K562 (cell line): ENCODE measurements at regions not wholly inside any gene's neighbourhood (a gene's known extent, or its start where the extent isn't known, plus 50 kb on each side); places are given as distances from the start of the nearest gene placed in this dataset.
A peak's percentile ranks its signal among the peaks of the same experiment; 100 is the strongest.

Experiments
- ATAC-seq: fragments of 200-7000 bp; cut with Tn5 transposase; 3 replicates; pipeline ENCODE4 v1.9.1; 2020; ENCODE audit warnings: moderate library complexity
- BruUV-seq: library from RNA; stranded (reverse); fragments of 400-500 nt; replicated peaks from 2 replicates; lab custom pipeline; 2021; lab: Mats Ljungman, UMichigan
- CTCF ChIA-PET: fragments of 300-600 bp; formaldehyde crosslinking; extraction: SDS; loops from one replicate; lab custom pipeline; 2021; ENCODE audit warnings: low intra/inter-chr PET ratio; lab: Yijun Ruan, JAX
- POLR2A ChIA-PET: fragments of 300-600, 350-650 bp; sonication (Branson Sonifier 250); formaldehyde crosslinking; extraction: SDS; loops from one replicate; lab custom pipeline; 2021; ENCODE audit warnings: antibody characterized with exemption, inconsistent platforms; lab: Yijun Ruan, JAX
- DNase-seq, 4 experiments: peaks; one replicate each; pipeline versions ENCODE4 v3.0.0 to v3.0.0-alpha.2; 2011 to 2018; ENCODE audit warnings: low spot score in 3 of 4, mixed read lengths in 3 of 4; ENCODE audit errors: extremely low read depth in 1 of 4
- FAIRE-seq: peaks from 2 replicates; lab custom pipeline; 2011; peaks lifted over from hg19 to GRCh38; lab: Jason Lieb, UNC
- H2AFZ ChIP-seq: 2 replicates; pipeline ENCODE4 v1.6.0; 2011; ENCODE audit warnings: low read depth, low read length, control low read depth, inconsistent platforms
- H3K27ac ChIP-seq: fragments of 200-600 bp; 3 replicates; pipeline ENCODE4 v1.8.0; 2011; ENCODE audit warnings: low read depth, mild to moderate bottlenecking, control low read depth, inconsistent platforms, low read length, moderate library complexity, mixed read lengths; ENCODE audit errors: extremely low read depth
- H3K27me3 ChIP-seq, 2 experiments: fragments of 300-600 bp in 1 of 2; 2 replicates in 1 of 2; 3 replicates in 1 of 2; pipeline versions ENCODE4 v1.6.0 to v1.8.0; 2011; ENCODE audit warnings: inconsistent platforms in 2 of 2, low read length in 2 of 2, mild to moderate bottlenecking in 1 of 2, mixed read lengths in 1 of 2, moderate library complexity in 1 of 2; ENCODE audit not compliant: control insufficient read depth in 2 of 2, insufficient read depth in 2 of 2
- H3K36me3 ChIP-seq: fragments of 300-600 bp; 3 replicates; pipeline ENCODE4 v1.8.0; 2011; ENCODE audit warnings: mild to moderate bottlenecking, low read length, inconsistent platforms; ENCODE audit not compliant: control insufficient read depth, insufficient read depth
- H3K4me1 ChIP-seq, 2 experiments: fragments of 200-600 bp in 1 of 2; replicated peaks in 1 of 2; 2 replicates in 1 of 2; 3 replicates in 1 of 2; pipeline versions ENCODE4 v1.5.1 to v1.8.0; 2011; ENCODE audit warnings: inconsistent platforms in 2 of 2, low read length in 2 of 2, mild to moderate bottlenecking in 1 of 2, mixed read lengths in 1 of 2, moderate library complexity in 1 of 2; ENCODE audit not compliant: control insufficient read depth in 2 of 2, insufficient read depth in 2 of 2
- H3K4me2 ChIP-seq: 2 replicates; pipeline ENCODE4 v1.6.1; 2011; ENCODE audit warnings: low read length, control low read depth, inconsistent platforms, mixed read lengths; ENCODE audit not compliant: insufficient read depth
- H3K4me3 ChIP-seq: fragments of 200-600 bp; sonication (generic), shearing (Covaris generic); 2 replicates; pipeline ENCODE4 v1.5.1; 2016; ENCODE audit warnings: control low read depth, inconsistent platforms
- H3K79me2 ChIP-seq: fragments of 200-600 bp; 3 replicates; pipeline ENCODE4 v1.8.0; 2011; ENCODE audit warnings: low read length, inconsistent platforms; ENCODE audit not compliant: control insufficient read depth, insufficient read depth
- H3K9ac ChIP-seq, 2 experiments: 2 replicates each; pipeline versions ENCODE4 v1.6.0 to v1.6.1; 2011; ENCODE audit warnings: low read depth in 2 of 2, low read length in 2 of 2, control low read depth in 1 of 2, inconsistent platforms in 1 of 2, mild to moderate bottlenecking in 1 of 2, mixed read lengths in 1 of 2; ENCODE audit not compliant: insufficient read depth in 1 of 2
- H3K9me1 ChIP-seq: one replicate; pipeline ENCODE4 v1.6.0; 2011; ENCODE audit warnings: inconsistent platforms, mild to moderate bottlenecking, low read length, moderate library complexity; ENCODE audit not compliant: control insufficient read depth, insufficient read depth
- H3K9me3 ChIP-seq: replicated peaks from 2 replicates; pipeline ENCODE4 v1.5.1; 2011; ENCODE audit warnings: low read depth, low read length, inconsistent platforms; ENCODE audit not compliant: control insufficient read depth, insufficient read depth
- H4K20me1 ChIP-seq: replicated peaks from 2 replicates; pipeline ENCODE4 v1.6.1; 2011; ENCODE audit warnings: low read length, inconsistent platforms, mixed read lengths; ENCODE audit not compliant: control insufficient read depth, insufficient read depth
- BCLAF1 ChIP-seq, 2 experiments: fragments of 450-650 bp in 1 of 2; IDR thresholded peaks; 2 replicates each; pipeline ENCODE4 v1.6.1; 2011 to 2017; ENCODE audit warnings: low read depth in 2 of 2, antibody characterized with exemption in 1 of 2, borderline replicate concordance in 1 of 2, low read length in 1 of 2, mild to moderate bottlenecking in 1 of 2, mixed read lengths in 1 of 2; ENCODE audit not compliant: control insufficient read depth in 1 of 2
- BCOR ChIP-seq: fragments of 450-650 bp; IDR thresholded peaks from 2 replicates; pipeline ENCODE4 v1.6.1; 2016
- BHLHE40 ChIP-seq: IDR thresholded peaks from 2 replicates; pipeline ENCODE4 v1.6.1; 2011; ENCODE audit warnings: low read length, improper control_type of control experiment
- CCAR2 ChIP-seq: fragments of 200-400 bp; formaldehyde crosslinking; IDR thresholded peaks from 2 replicates; pipeline ENCODE4 v1.6.1; 2017; ENCODE audit warnings: mild to moderate bottlenecking, low read depth, low read length
- CREB3 ChIP-seq: fragments of 450-650 bp; conservative IDR thresholded peaks from 2 replicates; pipeline ENCODE4 v1.6.1; 2016; ENCODE audit warnings: missing genetic modification characterization, low read depth, mild to moderate bottlenecking, missing compliant biosample characterization, moderate library complexity
- JUNB ChIP-seq: fragments of 450-650 bp; formaldehyde crosslinking; conservative IDR thresholded peaks from 2 replicates; pipeline ENCODE4 v1.4.0; 2020; ENCODE audit warnings: mild to moderate bottlenecking
- MCM7 ChIP-seq, 2 experiments: fragments of 450-650 bp; IDR thresholded peaks; 2 replicates each; pipeline ENCODE4 v1.6.1; 2016 to 2018
- RBM25 ChIP-seq: fragments of 200-400 bp; formaldehyde crosslinking; IDR thresholded peaks from 2 replicates; pipeline ENCODE4 v1.6.1; 2018; ENCODE audit warnings: low read length, low read depth, moderate library complexity; ENCODE audit not compliant: severe bottlenecking
- UBTF ChIP-seq, 2 experiments: IDR thresholded peaks; 2 replicates each; pipeline ENCODE4 v1.6.1; 2012; ENCODE audit warnings: improper control_type of control experiment in 2 of 2, low read depth in 2 of 2, low read length in 2 of 2, borderline replicate concordance in 1 of 2
- WHSC1 ChIP-seq: IDR thresholded peaks from one replicate; pipeline ENCODE4 v1.6.1; 2012; ENCODE audit warnings: low read length, control low read depth, inconsistent platforms
- ZC3H4 ChIP-seq: sonication (generic); formaldehyde crosslinking; IDR thresholded peaks from 2 replicates; pipeline ENCODE4 v1.9.0; 2021; ENCODE audit warnings: missing genetic modification reagents, borderline replicate concordance
- ZFP36 ChIP-seq: fragments of 150-350 bp; IDR thresholded peaks from 2 replicates; pipeline ENCODE4 v1.6.1; 2018; ENCODE audit warnings: low read length, low read depth; ENCODE audit not compliant: partially characterized antibody
- ZNF347 ChIP-seq: fragments of 450-650 bp; formaldehyde crosslinking; IDR thresholded peaks from 2 replicates; pipeline ENCODE4 v1.4.0; 2020; ENCODE audit warnings: low read depth, mild to moderate bottlenecking, moderate library complexity
- ZNF584 ChIP-seq: fragments of 200-800 bp; sonication (Bioruptor generic); IDR thresholded peaks from 2 replicates; pipeline ENCODE4 v1.6.1; 2016; ENCODE audit warnings: low read depth, mild to moderate bottlenecking, missing genetic modification characterization, missing compliant biosample characterization
- WGBS: fragments of 100-300 bp; shearing (Covaris generic); methylation state at CpG from one replicate; pipeline ENCODE4 v1.1.6; 2016; ENCODE audit warnings: low coverage, mixed read lengths; ENCODE audit not compliant: insufficient coverage; ENCODE audit errors: missing lambda C conversion rate; 5-methylcytosine and 5-hydroxymethylcytosine counted together
- in situ Hi-C: fragments of 300-500 bp; cut with MboI; formaldehyde crosslinking; loops from 4 replicates; pipeline ENCODE4 v1.15.0; 2018; ENCODE audit warnings: inconsistent platforms, mixed read lengths
- intact Hi-C: fragments of 100-400 bp; cut with micrococcal nuclease; formaldehyde crosslinking; loops from 2 replicates; pipeline ENCODE4 v1.14.2; 2022

GRCh38 chr19:28481674-28482073, 731.3 kb downstream of the UQCRFS1 start:
- Histone ChIP-seq H2AFZ (no peak overlapping the region), H3K36me3 (peaks cover 67% of the 10 kb centered on the region)
- CTCF ChIA-PET: no interaction called here
- no peak for TF ChIP-seq JUNB
- no peak for TF ChIP-seq CCAR2
- no peak for TF ChIP-seq UBTF (IDR thresholded peaks at IDR 0.05; ENCODE audit: borderline replicate concordance in 1 of 2, low read depth in 2 of 2, low read length in 2 of 2)
- peak; percentile 75 for TF ChIP-seq RBM25
- no peak for TF ChIP-seq CREB3
- no peak for TF ChIP-seq BCLAF1 (IDR thresholded peaks at IDR 0.05; ENCODE audit: borderline replicate concordance in 1 of 2, control insufficient read depth in 1 of 2, low read depth in 2 of 2, low read length in 1 of 2)
- no peak for TF ChIP-seq MCM7 (IDR thresholded peaks at IDR 0.05)
- TF ChIP-seq BHLHE40: no peak
- 0 out of 2 replicates have a peak, but pooled peaks have one; percentile 45 for TF ChIP-seq ZNF584 (CRISPR knock-in tag)
- peak; percentile 62 for TF ChIP-seq ZFP36
- TF ChIP-seq ZNF347 (CRISPR knock-in tag): no peak
- TF ChIP-seq BCOR: peak; percentile 71
- no peak for TF ChIP-seq WHSC1
- no peak for TF ChIP-seq ZC3H4

More at GRCh38 chr19:28481674-28482073, 731.3 kb downstream of the UQCRFS1 start:
- no peak overlapping the region for H3K4me3 ChIP-seq
- DNase-seq: no peak
- H3K9ac ChIP-seq: peak overlapping the region in 1 of 2 experiments; percentile 23; a peak in 1 of 4 replicates
- FAIRE-seq: no peak
- H3K27me3 ChIP-seq: no peaks in the 10 kb centered on the region
- in situ Hi-C loops (no loop called here), intact Hi-C loops (no loop called here)
- peaks cover 9 to 21% of the 10 kb centered on the region in 2 experiments; a peak in 4 of 5 replicates for H3K4me1 ChIP-seq
- 79% methylated on average over 1 of the region's 1 CpG for WGBS
- peaks cover 50% of the 10 kb centered on the region for H4K20me1 ChIP-seq
- H3K79me2 ChIP-seq: peaks cover 95% of the 10 kb centered on the region
- BruUV-seq: no TSS peak
- H3K4me2 ChIP-seq: peak overlapping the region; percentile 30; the same call in 1 of the 2 replicates
- no peak; the same call in 2 of the 3 replicates for ATAC-seq
- no peaks in the 10 kb centered on the region for H3K9me1 ChIP-seq
- POLR2A ChIA-PET: interaction anchor here (0.9 to 1.1 kb wide), 2 partner anchors 9 to 15 kb away, joined by 3 to 5 read pairs; no protein-coding TSS in a partner anchor
- peak overlapping the region; percentile 55; the same call in 2 of the 3 replicates for H3K27ac ChIP-seq
- H3K9me3 ChIP-seq: no peaks in the 10 kb centered on the region
